GM18499 (cell line): ENCODE measurements at regions not wholly inside any gene's neighbourhood (a gene's known extent, or its start where the extent isn't known, plus 50 kb on each side); places are given as distances from the start of the nearest gene placed in this dataset.
"Not testable (repeated sequence)": the region's sequence is repeated elsewhere in the genome, so short reads cannot be mapped to it uniquely, and the experiment has no call there.

ENCODE experiments used
- ATAC-seq: cut with Tn5 transposase; IDR thresholded peaks from one replicate; pipeline ENCODE4 v1.9.1; 2021; ENCODE audit warnings: moderate number of reproducible peaks; ENCODE audit not compliant: insufficient read depth, unreplicated experiment

GRCh38 chr2:16109368-16109820, 169.0 kb downstream of the MYCN start:
- no peak for ATAC-seq

GRCh38 chr2:16107246-16107645, 166.9 kb downstream of the MYCN start:
- ATAC-seq = no peak

GRCh38 chr2:16106619-16107018, 166.3 kb downstream of the MYCN start:
- ATAC-seq = no peak

- no peak for ATAC-seq
Measured at GRCh38 chr2:16105669-16106281, 165.4 kb downstream of the MYCN start.

DNA sequence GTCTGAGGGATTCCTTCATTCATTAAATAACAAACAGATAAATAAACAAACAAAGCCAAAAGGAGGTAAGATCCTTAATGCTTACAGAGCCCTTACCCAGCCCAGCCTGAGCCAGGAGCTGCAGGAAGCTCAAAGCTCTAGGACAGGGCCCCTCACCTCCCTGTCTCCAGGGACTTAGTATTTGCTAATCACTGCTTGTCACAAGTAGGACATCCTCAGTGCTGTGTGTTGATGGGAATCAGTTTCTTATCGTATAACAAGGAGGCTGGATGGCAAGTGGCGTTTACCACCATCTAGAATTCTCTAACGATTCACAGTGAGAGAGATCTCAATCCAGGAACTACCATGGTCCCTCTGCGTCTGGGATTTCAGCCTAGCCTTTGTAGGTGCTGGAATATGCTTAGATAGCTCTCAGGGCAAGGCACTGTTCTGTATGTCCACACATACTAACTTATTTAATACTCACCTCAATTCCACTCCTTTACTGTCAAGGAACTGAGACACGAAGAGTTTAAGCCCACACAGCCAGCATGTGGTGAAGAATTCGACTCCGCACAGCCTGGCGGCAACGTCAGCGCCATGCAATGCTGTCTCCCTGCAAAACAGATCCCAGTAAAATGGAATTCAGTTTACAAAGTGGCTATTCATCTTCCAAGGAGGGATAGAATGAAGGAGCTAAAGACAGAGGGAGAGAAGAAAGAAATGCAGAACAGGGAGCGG, 164.8 kb downstream of the MYCN start:
- ATAC-seq = no peak

- ATAC-seq = no peak
Measured at GRCh38 chr2:16104315-16104948, 164.1 kb downstream of the MYCN start.

GRCh38 chr2:16103614-16104314, 163.4 kb downstream of the MYCN start:
- ATAC-seq = no peak

DNA sequence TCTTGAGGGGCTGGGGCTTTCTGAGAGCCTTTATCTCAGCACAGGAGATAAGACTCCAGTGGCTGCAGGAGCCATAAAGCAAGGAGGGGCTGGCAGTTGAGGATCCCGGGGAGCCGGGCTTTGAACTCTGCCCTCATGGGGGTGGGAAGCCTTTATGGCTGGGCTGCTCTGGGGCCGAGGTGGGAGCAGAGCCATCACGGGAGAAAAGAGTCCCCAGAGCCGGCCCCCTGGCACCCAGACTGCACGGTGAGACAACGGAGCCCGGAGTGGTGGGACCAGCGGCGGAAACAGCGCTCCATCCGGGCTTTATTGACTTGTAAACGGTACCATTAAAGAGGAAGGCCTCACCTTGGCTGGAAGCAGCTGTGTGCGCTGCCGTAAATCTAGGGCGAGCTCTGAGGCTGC, 162.6 kb downstream of the MYCN start:
- ATAC-seq = no peak

GRCh38 chr2:16102358-16102975, 162.1 kb downstream of the MYCN start:
- no peak for ATAC-seq

GRCh38 chr2:16101196-16101595, 160.8 kb downstream of the MYCN start:
- no peak for ATAC-seq

DNA sequence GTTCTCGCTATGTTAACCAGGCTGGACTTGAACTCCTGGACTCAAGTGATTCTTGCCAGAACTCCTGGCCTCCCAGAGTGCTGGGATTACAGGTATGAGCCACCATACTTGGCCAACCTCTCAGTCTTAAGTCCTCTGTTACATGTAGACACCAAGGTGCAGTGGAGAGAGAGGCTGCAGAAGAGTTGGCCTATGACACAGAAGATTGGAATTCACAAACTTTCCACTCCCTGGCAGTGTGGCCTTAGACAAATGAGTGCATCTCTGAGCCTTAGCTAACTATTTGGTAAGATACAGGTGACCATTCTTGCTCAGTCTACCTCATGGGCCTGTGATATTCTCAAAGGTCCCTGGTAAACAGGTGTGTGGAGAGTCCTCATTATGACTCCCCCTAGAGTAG, 159.7 kb downstream of the MYCN start:
- no peak for ATAC-seq

DNA sequence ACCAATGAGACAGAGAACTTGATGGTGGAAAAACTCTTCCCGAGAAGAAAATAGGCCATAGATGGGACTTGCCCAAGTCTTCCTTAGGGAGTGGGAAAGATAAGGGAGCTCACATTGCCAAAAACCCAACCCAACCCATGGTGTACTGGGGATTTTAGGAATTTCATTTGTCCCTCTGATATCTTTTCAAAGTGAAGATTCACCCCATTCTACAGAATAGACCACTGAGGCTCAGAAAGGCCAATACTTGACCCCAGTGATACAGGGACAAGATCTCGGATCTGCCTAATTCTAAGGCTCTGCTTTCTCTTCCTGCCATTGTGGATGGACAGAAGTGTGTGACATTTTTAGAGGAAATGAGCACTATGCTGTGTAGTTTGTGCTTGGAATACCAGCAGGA, 159.0 kb downstream of the MYCN start:
- ATAC-seq = no peak

- ATAC-seq = no peak
Measured at GRCh38 chr2:16096962-16097361, 156.6 kb downstream of the MYCN start.

GRCh38 chr2:16095483-16095882, 155.1 kb downstream of the MYCN start:
- ATAC-seq = not testable (repeated sequence)

DNA sequence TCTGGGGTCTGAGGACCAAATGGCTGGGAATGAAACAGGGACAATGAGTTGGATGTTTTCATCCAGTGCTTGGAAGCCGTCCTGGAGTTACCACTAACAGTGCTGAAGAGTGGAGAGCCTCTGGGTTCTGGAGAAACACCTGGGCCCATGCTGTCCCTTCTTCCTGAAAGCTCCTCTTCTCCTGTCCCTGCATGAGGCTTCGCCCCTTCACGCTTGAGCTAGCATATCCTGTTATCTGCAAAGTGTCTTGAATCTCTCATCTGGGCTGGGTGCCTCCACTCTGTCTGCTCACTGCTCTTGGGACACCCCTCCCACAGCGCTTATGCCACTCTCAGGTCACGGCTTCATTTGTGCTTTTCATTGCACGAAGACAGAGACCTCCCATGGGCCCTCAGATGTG, 154.5 kb downstream of the MYCN start:
- ATAC-seq = no peak

GRCh38 chr2:16093639-16094529, 153.5 kb downstream of the MYCN start:
- no peak for ATAC-seq

- no peak for ATAC-seq
Measured at GRCh38 chr2:16092861-16093638, 152.7 kb downstream of the MYCN start.

GRCh38 chr2:16091576-16092282, 151.4 kb downstream of the MYCN start:
- ATAC-seq = no peak
